ENCODE measurements at regions not wholly inside any gene's neighbourhood (a gene's known extent, or its start where the extent isn't known, plus 50 kb on each side); places are given as distances from the start of the nearest gene placed in this dataset.
A peak's percentile ranks its signal among the peaks of the same experiment; 100 is the strongest.

- DNase-seq: no peak
Observed at GRCh38 chr1:229195246-229195645, 75.7 kb upstream of the RAB4A start.

GRCh38 chr1:229196404-229197264, 74.3 kb upstream of the RAB4A start:
- no peak for DNase-seq

- no peak for DNase-seq
Observed at GRCh38 chr1:229197265-229197585, 73.7 kb upstream of the RAB4A start.

- DNase-seq: no peak
Observed at GRCh38 chr1:229199261-229200243, 71.4 kb upstream of the RAB4A start.

- DNase-seq: peak in 6 of 56 donors; percentile 17 to 48 (median 26)
Observed at GRCh38 chr1:229203030-229203751, 67.7 kb upstream of the RAB4A start.

- DNase-seq: no peak
Observed at GRCh38 chr1:229203991-229204632, 66.8 kb upstream of the RAB4A start.

GRCh38 chr1:229204921-229205777, 65.8 kb upstream of the RAB4A start:
- no peak for DNase-seq

GRCh38 chr1:229205854-229206253, 65.1 kb upstream of the RAB4A start:
- DNase-seq: no peak

- DNase-seq: no peak
Observed at GRCh38 chr1:229207916-229208315, 63.0 kb upstream of the RAB4A start.

- DNase-seq: no peak
Observed at GRCh38 chr1:229208481-229208880, 62.4 kb upstream of the RAB4A start.

GRCh38 chr1:229209386-229209785, 61.5 kb upstream of the RAB4A start:
- DNase-seq: no peak

- no peak for DNase-seq
Observed at GRCh38 chr1:229209816-229210215, 61.1 kb upstream of the RAB4A start.

- DNase-seq: no peak
Observed at GRCh38 chr1:229210844-229211243, 60.1 kb upstream of the RAB4A start.

GRCh38 chr1:229213797-229214196, 57.1 kb upstream of the RAB4A start:
- DNase-seq: no peak

GRCh38 chr1:229217716-229218115, 53.2 kb upstream of the RAB4A start:
- DNase-seq: no peak

GRCh38 chr1:229218612-229219025, 52.3 kb upstream of the RAB4A start:
- no peak for DNase-seq

GRCh38 chr1:229220163-229220846, 50.6 kb upstream of the RAB4A start:
- DNase-seq: no peak

GRCh38 chr1:229221106-229222019, 49.5 kb upstream of the RAB4A start:
- no peak for DNase-seq
